Neural cell (in vitro differentiated cells): ENCODE measurements at regions not wholly inside any gene's neighbourhood (a gene's known extent, or its start where the extent isn't known, plus 50 kb on each side); places are given as distances from the start of the nearest gene placed in this dataset.

Source experiments
- H2AFZ ChIP-seq: fragments of 200-600, 300-800 bp; sonication (generic), shearing (Covaris generic); 2 replicates; pipeline ENCODE4 v1.6.0; 2014; ENCODE audit warnings: low read depth, mild to moderate bottlenecking, antibody characterized with exemption, low read length, moderate library complexity
- H3F3A ChIP-seq: fragments of 200-600 bp; shearing (Covaris generic); 2 replicates; pipeline ENCODE4 v1.6.1; 2016; ENCODE audit warnings: mild to moderate bottlenecking, moderate library complexity, mixed read lengths, antibody characterized with exemption, low read length; ENCODE audit not compliant: insufficient read depth, poor library complexity, severe bottlenecking
- H3K27ac ChIP-seq: fragments of 200-600, 300-800 bp; sonication (generic), shearing (Covaris generic); 2 replicates; pipeline ENCODE4 v1.5.1; 2014; ENCODE audit warnings: mild to moderate bottlenecking, low read length, moderate library complexity
- H3K27me3 ChIP-seq: fragments of 300-800, 200-600 bp; sonication (generic), shearing (Covaris generic); 2 replicates; pipeline ENCODE4 v1.6.0; 2014; ENCODE audit warnings: mild to moderate bottlenecking, low read depth, low read length, moderate library complexity; ENCODE audit not compliant: insufficient read depth
- H3K36me3 ChIP-seq: fragments of 300-800, 200-600 bp; sonication (generic), shearing (Covaris generic); 2 replicates; pipeline ENCODE4 v1.5.1; 2014; ENCODE audit warnings: mild to moderate bottlenecking, antibody characterized with exemption, low read length, moderate library complexity; ENCODE audit not compliant: insufficient read depth
- H3K4me2 ChIP-seq: fragments of 300-800, 200-600 bp; sonication (generic), shearing (Covaris generic); 2 replicates; pipeline ENCODE4 v1.6.0; 2014; ENCODE audit warnings: mild to moderate bottlenecking, low read length
- H3K4me3 ChIP-seq: fragments of 300-800, 200-600 bp; sonication (generic), shearing (Covaris generic); 2 replicates; pipeline ENCODE4 v1.5.1; 2014; ENCODE audit warnings: mild to moderate bottlenecking, low read length, moderate library complexity
- H3K79me2 ChIP-seq: fragments of 200-600 bp; shearing (Covaris generic); replicated peaks from 2 replicates; pipeline ENCODE4 v1.6.0; 2014; ENCODE audit warnings: mild to moderate bottlenecking, low read length, moderate library complexity; ENCODE audit not compliant: insufficient read depth
- H3K9ac ChIP-seq: fragments of 300-800, 200-600 bp; sonication (generic), shearing (Covaris generic); 2 replicates; pipeline ENCODE4 v1.6.1; 2016; ENCODE audit warnings: mild to moderate bottlenecking, low read length, mixed read lengths
- H3K9me2 ChIP-seq: fragments of 200-600 bp; shearing (Covaris generic); 2 replicates; pipeline ENCODE4 v1.6.1; 2016; ENCODE audit warnings: mild to moderate bottlenecking, low read length, mixed read lengths; ENCODE audit not compliant: insufficient read depth
- H3K9me3 ChIP-seq: fragments of 200-600, 300-800 bp; sonication (generic), shearing (Covaris generic); 2 replicates; pipeline ENCODE4 v1.6.1; 2016; ENCODE audit warnings: mild to moderate bottlenecking, mixed run types, low read length, moderate library complexity, mixed read lengths
- H4K20me1 ChIP-seq: fragments of 200-600 bp; shearing (Covaris generic); 2 replicates; pipeline ENCODE4 v1.6.1; 2016; ENCODE audit warnings: mild to moderate bottlenecking, mixed run types; ENCODE audit not compliant: insufficient read depth
- EP300 ChIP-seq: fragments of 450-650 bp; conservative IDR thresholded peaks from 2 replicates; pipeline ENCODE4 v1.6.1; 2014; ENCODE audit warnings: antibody characterized with exemption, mild to moderate bottlenecking, moderate library complexity; ENCODE audit not compliant: poor library complexity, severe bottlenecking
- EZH2 ChIP-seq: fragments of 200-600, 300-800 bp; shearing (Covaris generic), sonication (generic); IDR thresholded peaks from 2 replicates; pipeline ENCODE4 v1.6.1; 2014; ENCODE audit warnings: antibody characterized with exemption, low read length, borderline replicate concordance, mild to moderate bottlenecking; ENCODE audit not compliant: insufficient read depth, poor library complexity, severe bottlenecking
- MXI1 ChIP-seq: fragments of 450-650 bp; conservative IDR thresholded peaks from 2 replicates; pipeline ENCODE4 v1.6.1; 2014; ENCODE audit warnings: antibody characterized with exemption, mild to moderate bottlenecking; ENCODE audit not compliant: poor library complexity, severe bottlenecking
- POLR2AphosphoS5 ChIP-seq: IDR thresholded peaks from 2 replicates; pipeline ENCODE4 v1.6.1; 2012
- RAD21 ChIP-seq: fragments of 450-650 bp; conservative IDR thresholded peaks from 2 replicates; pipeline ENCODE4 v1.6.1; 2014; ENCODE audit warnings: antibody characterized with exemption, mild to moderate bottlenecking, moderate library complexity
- SMC3 ChIP-seq: fragments of 450-650 bp; conservative IDR thresholded peaks from 2 replicates; pipeline ENCODE4 v1.6.1; 2014; ENCODE audit warnings: antibody characterized with exemption, mild to moderate bottlenecking, moderate library complexity; ENCODE audit not compliant: poor library complexity
- TAF1 ChIP-seq: IDR thresholded peaks from 2 replicates; pipeline ENCODE4 v1.6.1; 2012; ENCODE audit warnings: low read depth
- TF ChIP-seq, protein P1 (sequence below): IDR thresholded peaks from 2 replicates; pipeline ENCODE4 v1.6.1; 2012; ENCODE audit warnings: borderline replicate concordance
- TF ChIP-seq, protein P2 (sequence below): fragments of 450-650 bp; IDR thresholded peaks from 2 replicates; pipeline ENCODE4 v1.5.1; 2014; ENCODE audit warnings: antibody characterized with exemption, mild to moderate bottlenecking, moderate library complexity; ENCODE audit not compliant: poor library complexity, severe bottlenecking

DNA sequence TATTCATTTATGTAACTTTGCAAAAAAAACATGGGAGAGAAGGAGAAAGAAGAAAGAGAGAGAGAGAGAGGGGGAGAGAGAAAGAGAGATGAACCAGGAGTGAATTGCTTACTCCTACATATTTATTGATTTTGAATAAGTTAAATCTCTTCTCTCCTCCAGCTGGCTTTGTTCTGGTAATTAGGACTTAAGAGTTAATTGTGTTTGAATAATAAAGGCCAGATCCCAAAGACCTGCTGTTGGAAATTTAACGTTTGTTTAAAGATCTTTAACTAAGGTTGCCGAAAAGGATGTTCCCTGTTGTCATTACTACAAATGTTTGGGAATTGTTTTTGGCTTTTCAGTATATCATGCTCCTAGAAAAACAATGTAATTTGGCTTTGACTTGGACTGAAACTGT, 473.0 kb downstream of the TUSC1 start:
- Histone ChIP-seq H3K9me3 (no peaks in the 10 kb centered on the region), H3K4me3 (no peak overlapping the region), H3K27me3 (no peaks in the 10 kb centered on the region), H3K27ac (no peak overlapping the region), H2AFZ (no peak overlapping the region), H3F3A (no peaks in the 10 kb centered on the region), H3K4me2 (no peak overlapping the region), H3K9me2 (no peaks in the 10 kb centered on the region), H3K36me3 (no peaks in the 10 kb centered on the region), H4K20me1 (no peaks in the 10 kb centered on the region), H3K79me2 (no peaks in the 10 kb centered on the region), H3K9ac (no peak overlapping the region)
- TF ChIP-seq RAD21 (no peak), MXI1 (no peak), EZH2 (no peak)

DNA sequence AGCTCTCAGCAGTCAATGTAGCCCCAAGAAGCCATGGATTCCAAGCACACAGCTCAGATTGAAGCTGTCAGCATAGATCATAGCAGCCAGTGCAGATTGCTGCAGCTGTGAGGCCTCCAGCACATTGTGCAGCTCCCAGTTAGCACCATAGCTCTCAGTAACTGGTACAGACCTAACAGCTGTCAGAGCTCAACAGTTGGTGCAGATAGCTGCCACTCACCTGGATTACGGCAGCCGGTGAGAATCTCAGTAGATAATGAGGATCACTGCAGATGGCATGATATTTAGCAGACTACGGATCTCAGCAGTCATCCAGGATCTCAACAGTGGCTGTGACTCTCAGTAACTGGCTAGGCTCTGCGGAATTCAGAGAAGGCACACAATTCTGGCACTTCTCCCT, 500.4 kb downstream of the TUSC1 start:
- no peaks in the 10 kb centered on the region for H3K79me2 ChIP-seq
- no peaks in the 10 kb centered on the region for H3F3A ChIP-seq
- no peak overlapping the region for H2AFZ ChIP-seq

More for the DNA sequence above, 500.4 kb downstream of the TUSC1 start:
- TF ChIP-seq RAD21 (no peak), SMC3 (no peak), MXI1 (no peak), EP300 (no peak), EZH2 (no peak), TAF1 (no peak), POLR2AphosphoS5 (no peak)
- TF ChIP-seq, protein P1, sequence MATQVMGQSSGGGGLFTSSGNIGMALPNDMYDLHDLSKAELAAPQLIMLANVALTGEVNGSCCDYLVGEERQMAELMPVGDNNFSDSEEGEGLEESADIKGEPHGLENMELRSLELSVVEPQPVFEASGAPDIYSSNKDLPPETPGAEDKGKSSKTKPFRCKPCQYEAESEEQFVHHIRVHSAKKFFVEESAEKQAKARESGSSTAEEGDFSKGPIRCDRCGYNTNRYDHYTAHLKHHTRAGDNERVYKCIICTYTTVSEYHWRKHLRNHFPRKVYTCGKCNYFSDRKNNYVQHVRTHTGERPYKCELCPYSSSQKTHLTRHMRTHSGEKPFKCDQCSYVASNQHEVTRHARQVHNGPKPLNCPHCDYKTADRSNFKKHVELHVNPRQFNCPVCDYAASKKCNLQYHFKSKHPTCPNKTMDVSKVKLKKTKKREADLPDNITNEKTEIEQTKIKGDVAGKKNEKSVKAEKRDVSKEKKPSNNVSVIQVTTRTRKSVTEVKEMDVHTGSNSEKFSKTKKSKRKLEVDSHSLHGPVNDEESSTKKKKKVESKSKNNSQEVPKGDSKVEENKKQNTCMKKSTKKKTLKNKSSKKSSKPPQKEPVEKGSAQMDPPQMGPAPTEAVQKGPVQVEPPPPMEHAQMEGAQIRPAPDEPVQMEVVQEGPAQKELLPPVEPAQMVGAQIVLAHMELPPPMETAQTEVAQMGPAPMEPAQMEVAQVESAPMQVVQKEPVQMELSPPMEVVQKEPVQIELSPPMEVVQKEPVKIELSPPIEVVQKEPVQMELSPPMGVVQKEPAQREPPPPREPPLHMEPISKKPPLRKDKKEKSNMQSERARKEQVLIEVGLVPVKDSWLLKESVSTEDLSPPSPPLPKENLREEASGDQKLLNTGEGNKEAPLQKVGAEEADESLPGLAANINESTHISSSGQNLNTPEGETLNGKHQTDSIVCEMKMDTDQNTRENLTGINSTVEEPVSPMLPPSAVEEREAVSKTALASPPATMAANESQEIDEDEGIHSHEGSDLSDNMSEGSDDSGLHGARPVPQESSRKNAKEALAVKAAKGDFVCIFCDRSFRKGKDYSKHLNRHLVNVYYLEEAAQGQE = no peak
- TF ChIP-seq, protein P2, sequence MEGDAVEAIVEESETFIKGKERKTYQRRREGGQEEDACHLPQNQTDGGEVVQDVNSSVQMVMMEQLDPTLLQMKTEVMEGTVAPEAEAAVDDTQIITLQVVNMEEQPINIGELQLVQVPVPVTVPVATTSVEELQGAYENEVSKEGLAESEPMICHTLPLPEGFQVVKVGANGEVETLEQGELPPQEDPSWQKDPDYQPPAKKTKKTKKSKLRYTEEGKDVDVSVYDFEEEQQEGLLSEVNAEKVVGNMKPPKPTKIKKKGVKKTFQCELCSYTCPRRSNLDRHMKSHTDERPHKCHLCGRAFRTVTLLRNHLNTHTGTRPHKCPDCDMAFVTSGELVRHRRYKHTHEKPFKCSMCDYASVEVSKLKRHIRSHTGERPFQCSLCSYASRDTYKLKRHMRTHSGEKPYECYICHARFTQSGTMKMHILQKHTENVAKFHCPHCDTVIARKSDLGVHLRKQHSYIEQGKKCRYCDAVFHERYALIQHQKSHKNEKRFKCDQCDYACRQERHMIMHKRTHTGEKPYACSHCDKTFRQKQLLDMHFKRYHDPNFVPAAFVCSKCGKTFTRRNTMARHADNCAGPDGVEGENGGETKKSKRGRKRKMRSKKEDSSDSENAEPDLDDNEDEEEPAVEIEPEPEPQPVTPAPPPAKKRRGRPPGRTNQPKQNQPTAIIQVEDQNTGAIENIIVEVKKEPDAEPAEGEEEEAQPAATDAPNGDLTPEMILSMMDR = no peak
- no peaks in the 10 kb centered on the region for H3K36me3 ChIP-seq
- H3K4me3 ChIP-seq = no peak overlapping the region
- no peaks in the 10 kb centered on the region for H4K20me1 ChIP-seq
- H3K4me2 ChIP-seq = no peak overlapping the region
- H3K27ac ChIP-seq = no peak overlapping the region
- H3K9ac ChIP-seq = no peak overlapping the region
- no peaks in the 10 kb centered on the region for H3K27me3 ChIP-seq
- no peaks in the 10 kb centered on the region for H3K9me3 ChIP-seq
- no peaks in the 10 kb centered on the region for H3K9me2 ChIP-seq
